CD14-positive monocyte (primary cell): ENCODE measurements at regions not wholly inside any gene's neighbourhood (a gene's known extent, or its start where the extent isn't known, plus 50 kb on each side); places are given as distances from the start of the nearest gene placed in this dataset.

Experiments
- DNase-seq, 3 donors: peaks; one replicate each; pipeline ENCODE4 v3.0.0-alpha.2; 2011 to 2022
- H2AFZ ChIP-seq: 2 replicates; pipeline ENCODE4 v1.6.0; 2012; ENCODE audit warnings: mild to moderate bottlenecking, low read depth, low read length, inconsistent platforms; ENCODE audit not compliant: insufficient read depth, poor library complexity, severe bottlenecking
- H3K27ac ChIP-seq, 2 donors: 1 replicate in 1 of 2; 2 replicates in 1 of 2; pipeline ENCODE4 v1.5.1; 2012 to 2013; ENCODE audit warnings: low read length in 2 of 2, control low read depth in 1 of 2, inconsistent platforms in 1 of 2, low read depth in 1 of 2, mild to moderate bottlenecking in 1 of 2
- H3K27me3 ChIP-seq, 2 donors: one replicate each; pipeline versions ENCODE4 v1.6.0 to v1.6.1; 2011 to 2013; ENCODE audit warnings: low read length in 2 of 2; ENCODE audit not compliant: control insufficient read depth in 2 of 2, insufficient read depth in 2 of 2
- H3K36me3 ChIP-seq, 2 donors: replicated peaks in 1 of 2; 1 replicate in 1 of 2; 2 replicates in 1 of 2; pipeline versions ENCODE4 v1.5.1 to v1.6.1; 2012 to 2013; ENCODE audit warnings: low read length in 2 of 2, control low read depth in 1 of 2, inconsistent platforms in 1 of 2, mild to moderate bottlenecking in 1 of 2; ENCODE audit not compliant: insufficient read depth in 2 of 2, control insufficient read depth in 1 of 2
- H3K4me1 ChIP-seq, 2 donors: 1 replicate in 1 of 2; 2 replicates in 1 of 2; pipeline versions ENCODE4 v1.5.1 to v1.6.1; 2012 to 2013; ENCODE audit warnings: low read length in 2 of 2, control low read depth in 1 of 2, inconsistent platforms in 1 of 2, mild to moderate bottlenecking in 1 of 2, moderate library complexity in 1 of 2; ENCODE audit not compliant: insufficient read depth in 2 of 2, control insufficient read depth in 1 of 2
- H3K4me2 ChIP-seq: replicated peaks from 2 replicates; pipeline ENCODE3; 2012; ENCODE audit warnings: low read length, moderate library complexity, mild to moderate bottlenecking; ENCODE audit not compliant: poor library complexity, severe bottlenecking; ENCODE audit errors: extremely low read depth
- H3K4me3 ChIP-seq, 3 experiments: fragments of 200-600 bp in 1 of 3; sonication (generic) in 1 of 3; replicated peaks in 1 of 3; 1 replicate in 2 of 3; 2 replicates in 1 of 3; pipeline ENCODE4 v1.5.1; 2011 to 2013; ENCODE audit warnings: low read length in 3 of 3, mild to moderate bottlenecking in 3 of 3, control low read depth in 2 of 3, low read depth in 2 of 3, inconsistent platforms in 1 of 3, moderate library complexity in 1 of 3
- H3K79me2 ChIP-seq: 2 replicates; pipeline ENCODE4 v1.6.0; 2012; ENCODE audit warnings: mild to moderate bottlenecking, control low read depth, inconsistent platforms, low read length, moderate library complexity; ENCODE audit not compliant: insufficient read depth
- H3K9ac ChIP-seq: 2 replicates; pipeline ENCODE4 v1.6.0; 2017; ENCODE audit warnings: low read length, mild to moderate bottlenecking; ENCODE audit not compliant: insufficient read depth, poor library complexity, severe bottlenecking
- H3K9me3 ChIP-seq, 2 donors: replicated peaks in 1 of 2; 1 replicate in 1 of 2; 2 replicates in 1 of 2; pipeline versions ENCODE4 v1.5.1 to v1.6.1; 2012 to 2013; ENCODE audit warnings: low read length in 2 of 2, control low read depth in 1 of 2; ENCODE audit not compliant: control insufficient read depth in 1 of 2, insufficient read depth in 1 of 2
- H4K20me1 ChIP-seq: 2 replicates; pipeline ENCODE4 v1.6.0; 2012; ENCODE audit warnings: mild to moderate bottlenecking, low read length, control low read depth, moderate library complexity; ENCODE audit not compliant: insufficient read depth
- H3K27ac Mint-ChIP-seq, 7 donors: one replicate each; pipeline ENCODE4 v1.8.0; 2020; ENCODE audit warnings: mild to moderate bottlenecking in 7 of 7, mixed read lengths in 7 of 7, moderate library complexity in 6 of 7, inconsistent platforms in 2 of 7
- H3K27me3 Mint-ChIP-seq, 3 donors: one replicate each; pipeline ENCODE4 v1.8.0; 2021 to 2022; ENCODE audit warnings: low read depth in 3 of 3, mild to moderate bottlenecking in 3 of 3, mixed read lengths in 3 of 3, moderate library complexity in 3 of 3, inconsistent platforms in 1 of 3
- H3K36me3 Mint-ChIP-seq, 2 donors: one replicate each; pipeline ENCODE4 v1.8.0; 2020; ENCODE audit warnings: mixed read lengths in 2 of 2, inconsistent platforms in 1 of 2, mild to moderate bottlenecking in 1 of 2
- H3K4me1 Mint-ChIP-seq: one replicate; pipeline ENCODE4 v1.8.0; 2020; ENCODE audit warnings: mild to moderate bottlenecking, mixed read lengths
- H3K4me3 Mint-ChIP-seq, 2 donors: one replicate each; pipeline ENCODE4 v1.8.0; 2020; ENCODE audit warnings: mild to moderate bottlenecking in 2 of 2, mixed read lengths in 2 of 2, moderate library complexity in 1 of 2
- H3K9me3 Mint-ChIP-seq, 7 donors: one replicate each; pipeline ENCODE4 v1.8.0; 2020 to 2022; ENCODE audit warnings: mixed read lengths in 7 of 7, mild to moderate bottlenecking in 6 of 7, moderate library complexity in 6 of 7, inconsistent platforms in 2 of 7
- WGBS: methylation state at CpG from one replicate; pipeline ENCODE4 v1.1.5; 2013; ENCODE audit warnings: missing lambda C conversion rate; ENCODE audit not compliant: insufficient coverage; 5-methylcytosine and 5-hydroxymethylcytosine counted together
- intact Hi-C, 2 donors: fragments of 100-400 bp; cut with micrococcal nuclease; formaldehyde crosslinking; loops; one replicate each; pipeline versions ENCODE4 v1.15.0 to v1.15.1; 2023
- TF ChIP-seq, protein P1 (sequence below): fragments of 200-600 bp; IDR thresholded peaks from one replicate; pipeline ENCODE4 v1.8.0; 2022; ENCODE audit warnings: antibody characterized with exemption, mild to moderate bottlenecking

DNA sequence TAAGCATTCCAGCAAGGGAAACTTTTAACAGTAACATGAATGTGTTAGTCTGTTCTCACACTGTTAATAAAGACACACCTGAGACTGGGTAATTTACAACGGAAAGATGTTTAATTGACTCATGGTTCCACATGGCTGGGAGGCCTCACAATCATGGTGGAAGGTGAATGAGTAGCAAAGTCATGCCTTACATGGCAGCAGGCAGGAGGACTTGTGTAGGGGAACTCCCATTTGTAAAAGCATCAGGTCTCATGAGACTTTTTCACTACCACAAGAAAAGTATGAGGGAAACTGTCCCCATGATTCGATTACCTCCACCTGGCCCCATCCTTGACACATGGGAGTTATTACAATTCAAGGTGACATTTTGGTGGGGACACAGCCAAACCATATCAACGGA, 168.3 kb downstream of the PAH start:
- TF ChIP-seq, protein P1, sequence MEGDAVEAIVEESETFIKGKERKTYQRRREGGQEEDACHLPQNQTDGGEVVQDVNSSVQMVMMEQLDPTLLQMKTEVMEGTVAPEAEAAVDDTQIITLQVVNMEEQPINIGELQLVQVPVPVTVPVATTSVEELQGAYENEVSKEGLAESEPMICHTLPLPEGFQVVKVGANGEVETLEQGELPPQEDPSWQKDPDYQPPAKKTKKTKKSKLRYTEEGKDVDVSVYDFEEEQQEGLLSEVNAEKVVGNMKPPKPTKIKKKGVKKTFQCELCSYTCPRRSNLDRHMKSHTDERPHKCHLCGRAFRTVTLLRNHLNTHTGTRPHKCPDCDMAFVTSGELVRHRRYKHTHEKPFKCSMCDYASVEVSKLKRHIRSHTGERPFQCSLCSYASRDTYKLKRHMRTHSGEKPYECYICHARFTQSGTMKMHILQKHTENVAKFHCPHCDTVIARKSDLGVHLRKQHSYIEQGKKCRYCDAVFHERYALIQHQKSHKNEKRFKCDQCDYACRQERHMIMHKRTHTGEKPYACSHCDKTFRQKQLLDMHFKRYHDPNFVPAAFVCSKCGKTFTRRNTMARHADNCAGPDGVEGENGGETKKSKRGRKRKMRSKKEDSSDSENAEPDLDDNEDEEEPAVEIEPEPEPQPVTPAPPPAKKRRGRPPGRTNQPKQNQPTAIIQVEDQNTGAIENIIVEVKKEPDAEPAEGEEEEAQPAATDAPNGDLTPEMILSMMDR: no peak
- no peaks in the 10 kb centered on the region for H3K4me1 Mint-ChIP-seq
- 83% methylated on average over 1 of the region's 3 CpGs for WGBS
- H4K20me1 ChIP-seq: no peaks in the 10 kb centered on the region
- no peak overlapping the region for H3K27ac Mint-ChIP-seq
- H3K4me3 Mint-ChIP-seq: no peak overlapping the region
- H3K4me3 ChIP-seq: no peak overlapping the region
- H3K9ac ChIP-seq: no peak overlapping the region
- no peaks in the 10 kb centered on the region for H3K27me3 Mint-ChIP-seq
- no peak overlapping the region for H2AFZ ChIP-seq
- DNase-seq: no peak
- no peak overlapping the region for H3K4me2 ChIP-seq
- no peaks in the 10 kb centered on the region for H3K79me2 ChIP-seq
- no peaks in the 10 kb centered on the region for H3K4me1 ChIP-seq
- no peaks in the 10 kb centered on the region for H3K27me3 ChIP-seq
- H3K9me3 ChIP-seq: no peaks in the 10 kb centered on the region
- H3K36me3 Mint-ChIP-seq: no peaks in the 10 kb centered on the region
- no peaks in the 10 kb centered on the region for H3K36me3 ChIP-seq
- intact Hi-C loops: no loop called here
- peaks cover 0 to 5% (median 2%) of the 10 kb centered on the region in 7 donors for H3K9me3 Mint-ChIP-seq
- no peak overlapping the region for H3K27ac ChIP-seq

DNA sequence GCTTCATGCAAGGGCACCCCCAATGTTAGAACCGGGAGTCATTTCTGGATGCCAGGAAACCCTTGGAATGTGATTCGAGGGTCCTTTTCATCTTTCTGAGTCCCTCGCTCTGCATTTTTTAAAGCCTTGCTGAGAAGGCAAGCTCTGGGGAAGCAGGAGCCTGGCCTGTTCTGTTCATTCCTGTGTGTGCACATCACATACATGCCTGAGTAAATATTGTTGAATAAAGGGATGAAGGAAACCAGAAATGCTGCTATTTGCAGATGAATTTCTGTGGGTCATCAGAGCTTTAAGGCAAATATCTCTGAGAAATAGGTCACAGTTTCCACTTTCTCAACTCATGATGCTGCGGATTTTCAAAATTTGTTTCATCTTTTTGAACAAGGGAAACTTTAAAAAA, 170.1 kb downstream of the PAH start:
- Mint-ChIP-seq H3K27me3 (no peaks in the 10 kb centered on the region), H3K27ac (no peak overlapping the region), H3K4me1 (no peaks in the 10 kb centered on the region), H3K36me3 (no peaks in the 10 kb centered on the region), H3K9me3 (peaks cover 0 to 5% (median 2%) of the 10 kb centered on the region in 7 donors), H3K4me3 (no peak overlapping the region)
- Histone ChIP-seq H4K20me1 (no peaks in the 10 kb centered on the region), H3K4me2 (no peak overlapping the region), H3K27ac (no peak overlapping the region), H3K4me3 (no peak overlapping the region), H3K9ac (no peak overlapping the region), H3K36me3 (no peaks in the 10 kb centered on the region), H3K79me2 (no peaks in the 10 kb centered on the region), H3K4me1 (no peaks in the 10 kb centered on the region), H3K9me3 (no peaks in the 10 kb centered on the region), H2AFZ (no peak overlapping the region), H3K27me3 (no peaks in the 10 kb centered on the region)
- WGBS: 89% methylated on average over 3 of the region's 4 CpGs
- TF ChIP-seq, protein P1: no peak
- intact Hi-C loops: no loop called here
- no peak for DNase-seq
